GM23338 (cell line): ENCODE measurements at regions not wholly inside any gene's neighbourhood (a gene's known extent, or its start where the extent isn't known, plus 50 kb on each side); places are given as distances from the start of the nearest gene placed in this dataset.

Experiments used
- CREB1 ChIP-seq: fragments of 250-450 bp; sonication (Bioruptor Pico); IDR thresholded peaks from 2 replicates; pipeline ENCODE4 v1.5.0; 2020; ENCODE audit warnings: low read depth, mild to moderate bottlenecking, moderate library complexity
- EZH2 ChIP-seq: fragments of 200-600 bp; sonication (generic); IDR thresholded peaks from one replicate; pipeline ENCODE4 v1.8.0; 2017; ENCODE audit warnings: antibody characterized with exemption, mild to moderate bottlenecking, low read depth; ENCODE audit not compliant: unreplicated experiment
- EZH2phosphoT487 ChIP-seq: fragments of 200-600 bp; sonication (generic); IDR thresholded peaks from one replicate; pipeline ENCODE4 v1.8.1; 2018; ENCODE audit warnings: antibody characterized with exemption; ENCODE audit not compliant: unreplicated experiment
- POLR2AphosphoS5 ChIP-seq: IDR thresholded peaks from 2 replicates; pipeline ENCODE4 v1.6.1; 2016; ENCODE audit warnings: antibody characterized with exemption, low read depth
- ZNF114 ChIP-seq: fragments of 250-450 bp; sonication (Bioruptor Pico); IDR thresholded peaks from 2 replicates; pipeline ENCODE4 v1.5.0; 2020; ENCODE audit warnings: mild to moderate bottlenecking, moderate library complexity
- ZNF331 ChIP-seq: fragments of 250-450 bp; sonication (Bioruptor Pico); IDR thresholded peaks from 2 replicates; pipeline ENCODE4 v1.5.0; 2020; ENCODE audit warnings: low read depth, mild to moderate bottlenecking, moderate library complexity
- TF ChIP-seq, protein P1 (sequence below), 2 experiments: fragments of 200-600 bp in 1 of 2; sonication (generic) in 1 of 2; conservative IDR thresholded peaks; 2 replicates each; pipeline versions ENCODE4 v1.5.1 to v1.6.1; 2016 to 2017; ENCODE audit warnings: antibody characterized with exemption in 2 of 2, low read depth in 2 of 2, mild to moderate bottlenecking in 2 of 2, moderate library complexity in 1 of 2
- TF ChIP-seq, protein P2 (sequence below): IDR thresholded peaks from one replicate; pipeline ENCODE4 v1.6.1; 2018; ENCODE audit warnings: antibody characterized with exemption; ENCODE audit not compliant: unreplicated experiment
- TF ChIP-seq, protein P3 (sequence below): IDR thresholded peaks from 2 replicates; pipeline ENCODE4 v1.6.1; 2016; ENCODE audit warnings: antibody characterized with exemption

DNA sequence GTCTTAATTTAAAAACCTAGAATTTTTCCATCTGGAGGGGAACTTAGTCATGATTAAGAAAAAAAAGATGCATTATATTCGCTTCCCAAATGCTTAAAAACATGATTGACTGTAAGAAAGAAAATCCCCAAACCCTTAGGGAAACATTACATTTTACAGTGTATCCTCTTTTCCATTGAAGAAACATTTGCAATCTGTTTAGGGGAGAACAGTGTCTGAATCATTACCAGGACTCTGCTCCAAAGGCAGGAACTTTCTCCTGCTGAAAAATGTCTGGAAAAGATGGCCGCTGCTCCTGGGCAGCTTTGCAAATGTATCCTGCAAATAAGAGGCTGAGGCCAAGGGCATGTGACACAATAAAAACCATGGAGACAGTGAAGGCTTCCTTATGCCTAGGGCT, 173.7 kb downstream of the BUB3 start:
- TF ChIP-seq EZH2: no peak
- TF ChIP-seq, protein P1, sequence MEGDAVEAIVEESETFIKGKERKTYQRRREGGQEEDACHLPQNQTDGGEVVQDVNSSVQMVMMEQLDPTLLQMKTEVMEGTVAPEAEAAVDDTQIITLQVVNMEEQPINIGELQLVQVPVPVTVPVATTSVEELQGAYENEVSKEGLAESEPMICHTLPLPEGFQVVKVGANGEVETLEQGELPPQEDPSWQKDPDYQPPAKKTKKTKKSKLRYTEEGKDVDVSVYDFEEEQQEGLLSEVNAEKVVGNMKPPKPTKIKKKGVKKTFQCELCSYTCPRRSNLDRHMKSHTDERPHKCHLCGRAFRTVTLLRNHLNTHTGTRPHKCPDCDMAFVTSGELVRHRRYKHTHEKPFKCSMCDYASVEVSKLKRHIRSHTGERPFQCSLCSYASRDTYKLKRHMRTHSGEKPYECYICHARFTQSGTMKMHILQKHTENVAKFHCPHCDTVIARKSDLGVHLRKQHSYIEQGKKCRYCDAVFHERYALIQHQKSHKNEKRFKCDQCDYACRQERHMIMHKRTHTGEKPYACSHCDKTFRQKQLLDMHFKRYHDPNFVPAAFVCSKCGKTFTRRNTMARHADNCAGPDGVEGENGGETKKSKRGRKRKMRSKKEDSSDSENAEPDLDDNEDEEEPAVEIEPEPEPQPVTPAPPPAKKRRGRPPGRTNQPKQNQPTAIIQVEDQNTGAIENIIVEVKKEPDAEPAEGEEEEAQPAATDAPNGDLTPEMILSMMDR (conservative IDR thresholded peaks at IDR 0.05; ENCODE audit: low read depth in 2 of 2): no peak
- no peak for TF ChIP-seq EZH2phosphoT487
- no peak for TF ChIP-seq POLR2AphosphoS5
- TF ChIP-seq, protein P2, sequence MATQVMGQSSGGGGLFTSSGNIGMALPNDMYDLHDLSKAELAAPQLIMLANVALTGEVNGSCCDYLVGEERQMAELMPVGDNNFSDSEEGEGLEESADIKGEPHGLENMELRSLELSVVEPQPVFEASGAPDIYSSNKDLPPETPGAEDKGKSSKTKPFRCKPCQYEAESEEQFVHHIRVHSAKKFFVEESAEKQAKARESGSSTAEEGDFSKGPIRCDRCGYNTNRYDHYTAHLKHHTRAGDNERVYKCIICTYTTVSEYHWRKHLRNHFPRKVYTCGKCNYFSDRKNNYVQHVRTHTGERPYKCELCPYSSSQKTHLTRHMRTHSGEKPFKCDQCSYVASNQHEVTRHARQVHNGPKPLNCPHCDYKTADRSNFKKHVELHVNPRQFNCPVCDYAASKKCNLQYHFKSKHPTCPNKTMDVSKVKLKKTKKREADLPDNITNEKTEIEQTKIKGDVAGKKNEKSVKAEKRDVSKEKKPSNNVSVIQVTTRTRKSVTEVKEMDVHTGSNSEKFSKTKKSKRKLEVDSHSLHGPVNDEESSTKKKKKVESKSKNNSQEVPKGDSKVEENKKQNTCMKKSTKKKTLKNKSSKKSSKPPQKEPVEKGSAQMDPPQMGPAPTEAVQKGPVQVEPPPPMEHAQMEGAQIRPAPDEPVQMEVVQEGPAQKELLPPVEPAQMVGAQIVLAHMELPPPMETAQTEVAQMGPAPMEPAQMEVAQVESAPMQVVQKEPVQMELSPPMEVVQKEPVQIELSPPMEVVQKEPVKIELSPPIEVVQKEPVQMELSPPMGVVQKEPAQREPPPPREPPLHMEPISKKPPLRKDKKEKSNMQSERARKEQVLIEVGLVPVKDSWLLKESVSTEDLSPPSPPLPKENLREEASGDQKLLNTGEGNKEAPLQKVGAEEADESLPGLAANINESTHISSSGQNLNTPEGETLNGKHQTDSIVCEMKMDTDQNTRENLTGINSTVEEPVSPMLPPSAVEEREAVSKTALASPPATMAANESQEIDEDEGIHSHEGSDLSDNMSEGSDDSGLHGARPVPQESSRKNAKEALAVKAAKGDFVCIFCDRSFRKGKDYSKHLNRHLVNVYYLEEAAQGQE: no peak
- no peak for TF ChIP-seq ZNF114 (CRISPR knock-in tag)
- TF ChIP-seq, protein P3, sequence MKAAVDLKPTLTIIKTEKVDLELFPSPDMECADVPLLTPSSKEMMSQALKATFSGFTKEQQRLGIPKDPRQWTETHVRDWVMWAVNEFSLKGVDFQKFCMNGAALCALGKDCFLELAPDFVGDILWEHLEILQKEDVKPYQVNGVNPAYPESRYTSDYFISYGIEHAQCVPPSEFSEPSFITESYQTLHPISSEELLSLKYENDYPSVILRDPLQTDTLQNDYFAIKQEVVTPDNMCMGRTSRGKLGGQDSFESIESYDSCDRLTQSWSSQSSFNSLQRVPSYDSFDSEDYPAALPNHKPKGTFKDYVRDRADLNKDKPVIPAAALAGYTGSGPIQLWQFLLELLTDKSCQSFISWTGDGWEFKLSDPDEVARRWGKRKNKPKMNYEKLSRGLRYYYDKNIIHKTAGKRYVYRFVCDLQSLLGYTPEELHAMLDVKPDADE: no peak
- no peak for TF ChIP-seq ZNF331 (CRISPR knock-in tag)
- TF ChIP-seq CREB1 (CRISPR knock-in tag): no peak
